ENCODE measurements at regions not wholly inside any gene's neighbourhood (a gene's known extent, or its start where the extent isn't known, plus 50 kb on each side); places are given as distances from the start of the nearest gene placed in this dataset.

- no peak for DNase-seq
These were observed 127.7 kb upstream of the PLEKHG7 start for GRCh38 chr12:92574911-92575570.

- DNase-seq, result no peak
These were observed 128.6 kb upstream of the PLEKHG7 start for GRCh38 chr12:92574051-92574783.

- no peak for DNase-seq
These were observed 129.7 kb upstream of the PLEKHG7 start for GRCh38 chr12:92573104-92573503.

GRCh38 chr12:92571844-92572543 lies 130.8 kb upstream of the PLEKHG7 start:
- DNase-seq, result no peak

- no peak for DNase-seq
These were observed 131.6 kb upstream of the PLEKHG7 start for GRCh38 chr12:92571169-92571568.

GRCh38 chr12:92570056-92570753 lies 132.6 kb upstream of the PLEKHG7 start:
- DNase-seq, result no peak

GRCh38 chr12:92568691-92569090 lies 134.1 kb upstream of the PLEKHG7 start:
- DNase-seq, result no peak

- no peak for DNase-seq
These were observed 136.3 kb upstream of the PLEKHG7 start for GRCh38 chr12:92566448-92567019.

GRCh38 chr12:92563819-92564218 lies 139.0 kb upstream of the PLEKHG7 start:
- no peak for DNase-seq

GRCh38 chr12:92562063-92562734 lies 140.6 kb upstream of the PLEKHG7 start:
- no peak for DNase-seq

GRCh38 chr12:92561543-92561899 lies 141.3 kb upstream of the PLEKHG7 start:
- no peak for DNase-seq

- no peak for DNase-seq
These were observed 141.9 kb upstream of the PLEKHG7 start for GRCh38 chr12:92560713-92561542.

GRCh38 chr12:92558806-92559205 lies 144.0 kb upstream of the PLEKHG7 start:
- no peak for DNase-seq

GRCh38 chr12:92558215-92558773 lies 144.5 kb upstream of the PLEKHG7 start:
- DNase-seq, result no peak

GRCh38 chr12:92557422-92557724 lies 145.4 kb upstream of the PLEKHG7 start:
- DNase-seq, result no peak

GRCh38 chr12:92556637-92557421 lies 146.0 kb upstream of the PLEKHG7 start:
- no peak for DNase-seq

- no peak for DNase-seq
These were observed 146.6 kb upstream of the PLEKHG7 start for GRCh38 chr12:92556141-92556540.

GRCh38 chr12:92554158-92555073 lies 148.4 kb upstream of the PLEKHG7 start:
- no peak for DNase-seq

GRCh38 chr12:92553389-92553788 lies 149.4 kb upstream of the PLEKHG7 start:
- no peak for DNase-seq

Data from activated CD4-positive, alpha-beta T cell treated with anti-CD3 and anti-CD28 coated beads for 1 hour (primary cell).